GM18498 (cell line): ENCODE measurements at regions not wholly inside any gene's neighbourhood (a gene's known extent, or its start where the extent isn't known, plus 50 kb on each side); places are given as distances from the start of the nearest gene placed in this dataset.
"Not testable (repeated sequence)": the region's sequence is repeated elsewhere in the genome, so short reads cannot be mapped to it uniquely, and the experiment has no call there.

Experiments
- ATAC-seq: cut with Tn5 transposase; IDR thresholded peaks from one replicate; pipeline ENCODE4 v1.9.1; 2021; ENCODE audit warnings: mild to moderate bottlenecking, moderate library complexity; ENCODE audit not compliant: unreplicated experiment

DNA sequence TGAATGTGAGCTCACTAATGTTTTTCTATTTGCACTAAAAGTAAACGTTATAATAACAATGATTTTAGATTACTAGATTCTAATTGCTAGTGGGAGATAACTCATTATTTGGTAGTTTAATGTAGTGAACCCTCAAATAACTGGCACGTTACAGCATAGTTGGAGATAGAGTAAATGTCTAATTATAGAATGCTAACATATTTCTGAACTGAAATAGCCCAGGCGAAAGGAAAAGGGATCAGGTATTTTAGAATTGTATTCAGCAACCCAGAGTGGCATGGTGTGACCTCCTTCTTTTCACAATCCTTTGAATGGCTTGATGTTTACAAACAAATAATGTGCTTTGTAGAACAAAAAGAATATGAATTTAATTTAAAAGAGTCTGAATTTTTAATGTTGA lies 1221.2 kb downstream of the CDH8 start:
- ATAC-seq, result no peak

DNA sequence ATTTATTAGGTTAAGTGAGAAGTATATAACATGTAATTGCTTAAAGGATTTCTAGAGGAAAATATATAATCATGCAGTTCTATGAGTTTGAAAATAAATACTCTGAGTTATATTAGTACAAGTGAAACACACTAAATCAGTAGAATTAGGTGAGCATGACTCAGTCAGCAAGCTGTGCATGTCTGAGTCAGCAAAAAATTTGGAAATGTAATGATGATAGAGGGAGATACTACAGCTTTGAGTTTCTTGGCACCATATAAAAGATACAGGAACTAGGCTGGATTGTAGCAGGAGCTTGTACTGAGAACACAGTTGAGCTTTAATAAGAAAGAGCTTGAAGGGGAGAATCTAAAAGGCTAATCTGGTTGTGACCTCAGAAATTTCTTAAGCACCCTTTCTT lies 1224.6 kb downstream of the CDH8 start:
- ATAC-seq, result no peak

- ATAC-seq, result no peak
These were observed 1225.1 kb downstream of the CDH8 start for GRCh38 chr16:60811051-60811608.

- no peak for ATAC-seq
These were observed 1226.0 kb downstream of the CDH8 start for GRCh38 chr16:60810250-60810649.

GRCh38 chr16:60792437-60792836 lies 1243.8 kb downstream of the CDH8 start:
- ATAC-seq, result no peak

GRCh38 chr16:60788631-60789030 lies 1247.6 kb downstream of the CDH8 start:
- no peak for ATAC-seq

- no peak for ATAC-seq
These were observed 1260.0 kb downstream of the CDH8 start for GRCh38 chr16:60776281-60776680.

DNA sequence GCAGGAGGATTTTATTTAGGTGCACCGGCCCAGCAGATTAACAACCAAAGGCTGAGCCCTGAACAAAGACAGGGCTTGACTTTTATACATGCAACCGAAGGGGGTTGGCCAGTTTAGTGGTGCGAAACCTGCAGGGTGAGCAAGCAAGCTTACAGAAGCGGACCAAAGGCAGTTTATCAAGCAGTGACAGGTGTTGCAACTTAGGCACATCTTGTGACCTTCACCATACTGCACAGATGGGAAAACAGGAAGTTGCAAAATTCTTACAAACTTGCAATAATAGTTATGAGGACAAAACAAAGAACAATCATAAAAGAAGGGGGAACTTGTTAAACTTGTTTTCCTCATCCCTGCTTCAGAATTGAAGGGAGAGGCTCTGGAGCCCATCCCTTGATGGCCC lies 1265.1 kb downstream of the CDH8 start:
- no peak for ATAC-seq

DNA sequence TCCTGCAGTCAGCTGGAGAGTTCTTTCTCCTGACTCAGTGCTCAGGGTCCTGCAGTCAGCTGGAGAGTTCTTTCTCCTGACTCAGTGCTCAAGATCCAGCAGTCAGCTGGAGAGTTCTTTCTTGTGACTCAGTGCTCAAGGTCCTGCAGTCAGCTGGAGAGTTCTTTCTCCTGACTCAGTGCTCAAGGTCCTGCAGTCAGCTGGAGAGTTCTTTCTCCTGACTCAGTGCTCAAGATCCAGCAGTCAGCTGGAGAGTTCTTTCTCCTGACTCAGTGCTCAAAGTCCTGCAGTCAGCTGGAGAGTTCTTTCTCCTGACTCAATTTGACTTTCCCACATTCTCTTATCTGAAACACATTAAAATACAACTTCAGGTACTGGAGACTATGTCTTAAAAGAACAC lies 1265.9 kb downstream of the CDH8 start:
- not testable (repeated sequence) for ATAC-seq

- no peak for ATAC-seq
These were observed 1272.4 kb downstream of the CDH8 start for GRCh38 chr16:60763869-60764268.

GRCh38 chr16:60755907-60756306 lies 1280.3 kb downstream of the CDH8 start:
- ATAC-seq, result no peak

DNA sequence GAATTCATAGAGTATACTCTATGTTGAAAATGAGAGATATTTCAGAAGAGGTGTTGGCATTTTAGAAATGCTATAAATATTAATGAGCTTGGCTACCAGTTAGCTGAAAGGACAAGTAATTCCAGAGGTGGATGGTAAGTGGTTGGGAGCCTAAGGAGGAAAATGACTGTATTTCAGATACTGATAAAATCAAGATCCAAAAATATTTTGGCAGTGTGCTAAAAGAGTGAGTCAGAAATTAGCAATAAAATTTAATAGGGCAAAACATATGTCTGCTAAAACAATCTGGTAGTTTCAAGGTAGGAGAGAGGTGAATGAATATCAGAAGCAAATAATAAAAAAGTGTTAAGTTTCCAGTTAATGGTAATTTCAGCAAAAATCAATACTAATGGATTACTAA lies 1287.9 kb downstream of the CDH8 start:
- ATAC-seq, result no peak

- ATAC-seq, result no peak
These were observed 1292.0 kb downstream of the CDH8 start for GRCh38 chr16:60744198-60744597.

- no peak for ATAC-seq
These were observed 1294.4 kb downstream of the CDH8 start for GRCh38 chr16:60741810-60742209.

- ATAC-seq, result no peak
These were observed 1296.2 kb downstream of the CDH8 start for GRCh38 chr16:60739737-60740683.

- no peak for ATAC-seq
These were observed 1304.7 kb downstream of the CDH8 start for GRCh38 chr16:60731329-60732050.

GRCh38 chr16:60729051-60729450 lies 1307.2 kb downstream of the CDH8 start:
- no peak for ATAC-seq

DNA sequence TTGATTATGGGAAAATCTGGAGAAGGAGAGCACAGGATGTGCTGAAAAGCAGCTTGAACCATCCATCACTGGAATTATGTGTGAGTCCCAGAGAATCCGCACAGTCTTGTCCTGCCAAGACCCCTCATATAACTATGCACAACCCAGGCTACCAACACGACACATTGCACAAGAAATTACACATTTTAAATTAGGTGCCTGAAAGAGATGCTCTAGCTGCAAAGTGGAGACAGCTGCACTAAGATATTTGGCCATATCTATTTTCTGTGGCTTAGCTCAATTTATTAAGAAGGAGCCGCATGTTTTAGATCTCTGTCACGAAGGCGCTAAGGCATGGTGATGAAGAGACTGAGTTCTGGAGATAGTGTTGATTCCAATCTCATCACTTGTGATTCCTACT lies 1308.4 kb downstream of the CDH8 start:
- ATAC-seq, result no peak

GRCh38 chr16:60720060-60720459 lies 1316.2 kb downstream of the CDH8 start:
- ATAC-seq, result no peak

- no peak for ATAC-seq
These were observed 1318.4 kb downstream of the CDH8 start for GRCh38 chr16:60717808-60718207.

- ATAC-seq, result no peak
These were observed 1324.1 kb downstream of the CDH8 start for GRCh38 chr16:60712144-60712543.

DNA sequence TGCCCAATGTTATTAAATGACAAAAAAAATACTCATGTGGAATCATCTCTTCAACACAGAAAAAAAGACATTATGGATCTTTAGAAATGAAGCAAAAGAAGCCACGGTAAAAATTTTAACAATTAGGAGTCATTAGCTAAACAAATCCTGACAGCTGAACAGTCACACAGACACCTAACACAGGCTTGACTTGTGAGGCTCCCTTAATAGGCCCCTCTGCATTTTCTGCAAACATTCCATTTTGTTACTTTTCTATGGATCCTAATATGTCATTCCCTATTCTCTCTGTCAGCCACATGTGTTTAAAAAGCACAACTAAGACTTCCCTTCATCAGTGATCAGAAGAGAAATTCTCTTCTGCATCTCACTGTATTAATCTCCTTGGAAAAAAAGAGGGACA lies 1331.5 kb downstream of the CDH8 start:
- ATAC-seq, result no peak
